Activated B cell treated with CpG ODN at 0.5 μM for 24 hours (primary cell): ENCODE measurements at regions not wholly inside any gene's neighbourhood (a gene's known extent, or its start where the extent isn't known, plus 50 kb on each side); places are given as distances from the start of the nearest gene placed in this dataset.

Source experiments
- ATAC-seq: fragments of 200-7000 bp; cut with Tn5 transposase; one replicate; pipeline ENCODE4 v1.10.0; 2021; ENCODE audit warnings: low read depth, mild to moderate bottlenecking, moderate library complexity
- CTCF ChIA-PET: fragments of 350-600 bp; sonication (Branson Sonifier 250); formaldehyde crosslinking; loops from one replicate; lab custom pipeline; 2021; ENCODE audit warnings: antibody characterized with exemption; lab: Charles Lee
- POLR2A ChIA-PET: fragments of 350-600 bp; sonication (Branson Sonifier 250); formaldehyde crosslinking; loops from one replicate; lab custom pipeline; 2021; ENCODE audit warnings: antibody characterized with exemption; lab: Charles Lee
- DNase-seq: peaks from one replicate; pipeline ENCODE4 v3.0.0; 2022
- H3K27ac Mint-ChIP-seq: one replicate; pipeline ENCODE4 v1.8.0; 2020; ENCODE audit warnings: mixed read lengths
- H3K27me3 Mint-ChIP-seq: one replicate; pipeline ENCODE4 v1.8.0; 2021; ENCODE audit warnings: mixed read lengths
- H3K36me3 Mint-ChIP-seq: one replicate; pipeline ENCODE4 v1.8.0; 2021; ENCODE audit warnings: low read depth, mixed read lengths
- H3K4me1 Mint-ChIP-seq: one replicate; pipeline ENCODE4 v1.8.0; 2021; ENCODE audit warnings: mixed read lengths
- H3K4me3 Mint-ChIP-seq: one replicate; pipeline ENCODE4 v1.8.0; 2020; ENCODE audit warnings: mild to moderate bottlenecking, mixed read lengths
- H3K9me3 Mint-ChIP-seq: one replicate; pipeline ENCODE4 v1.8.0; 2020; ENCODE audit warnings: mixed read lengths
- CTCF ChIP-seq: fragments of 200-600 bp; IDR thresholded peaks from one replicate; pipeline ENCODE4 v1.8.0; 2022; ENCODE audit warnings: antibody characterized with exemption, mild to moderate bottlenecking
- intact Hi-C: fragments of 100-400 bp; cut with micrococcal nuclease; formaldehyde crosslinking; loops from one replicate; pipeline ENCODE4 v1.15.1; 2024

- Mint-ChIP-seq H3K9me3 (peaks cover 3% of the 10 kb centered on the region), H3K36me3 (no peaks in the 10 kb centered on the region), H3K4me1 (peaks cover 5% of the 10 kb centered on the region), H3K27ac (no peak overlapping the region), H3K4me3 (no peak overlapping the region), H3K27me3 (peaks cover 8% of the 10 kb centered on the region)
- CTCF ChIA-PET, result no interaction called here
- TF ChIP-seq CTCF, result no peak
- POLR2A ChIA-PET, result no interaction called here
- intact Hi-C loops, result no loop called here
- ATAC-seq, result no peak
- DNase-seq, result no peak
Measured at GRCh38 chr13:29905845-29906244, 55.4 kb upstream of the UBL3 start.

GRCh38 chr13:29903996-29904395 is 53.6 kb upstream of the UBL3 start:
- H3K27ac Mint-ChIP-seq, result no peak overlapping the region
- H3K36me3 Mint-ChIP-seq, result no peaks in the 10 kb centered on the region
- ATAC-seq (no peak), DNase-seq (no peak)
- H3K27me3 Mint-ChIP-seq, result peaks cover 8% of the 10 kb centered on the region
- H3K4me3 Mint-ChIP-seq, result no peak overlapping the region
- ChIA-PET POLR2A (no interaction called here), CTCF (no interaction called here)
- TF ChIP-seq CTCF, result no peak
- peaks cover 5% of the 10 kb centered on the region for H3K4me1 Mint-ChIP-seq
- intact Hi-C loops, result no loop called here
- peaks cover 6% of the 10 kb centered on the region for H3K9me3 Mint-ChIP-seq

GRCh38 chr13:29903543-29903942 is 53.1 kb upstream of the UBL3 start:
- Mint-ChIP-seq H3K4me1 (peaks cover 5% of the 10 kb centered on the region), H3K4me3 (no peak overlapping the region), H3K9me3 (peaks cover 6% of the 10 kb centered on the region), H3K27ac (no peak overlapping the region), H3K27me3 (peaks cover 8% of the 10 kb centered on the region), H3K36me3 (no peaks in the 10 kb centered on the region)
- no peak for TF ChIP-seq CTCF
- intact Hi-C loops, result no loop called here
- ChIA-PET CTCF (interaction anchor here (0.6 kb wide), 1 partner anchor 1523 kb away, joined by 3 read pairs; no protein-coding TSS in a partner anchor), POLR2A (no interaction called here)
- ATAC-seq, result no peak
- DNase-seq, result no peak

GRCh38 chr13:29902632-29903305 is 52.4 kb upstream of the UBL3 start:
- Mint-ChIP-seq H3K4me3 (no peak overlapping the region), H3K27ac (no peak overlapping the region), H3K9me3 (peaks cover 6% of the 10 kb centered on the region), H3K36me3 (no peaks in the 10 kb centered on the region), H3K27me3 (peaks cover 8% of the 10 kb centered on the region), H3K4me1 (peaks cover 5% of the 10 kb centered on the region)
- DNase-seq, result no peak
- no peak for TF ChIP-seq CTCF
- CTCF ChIA-PET, result interaction anchor here (0.6 to 1.2 kb wide), 2 partner anchors 21 to 1523 kb away, joined by 3 to 5 read pairs; no protein-coding TSS in a partner anchor
- POLR2A ChIA-PET, result no interaction called here
- ATAC-seq, result no peak
- intact Hi-C loops, result no loop called here

GRCh38 chr13:29901710-29902631 is 51.6 kb upstream of the UBL3 start:
- no peak overlapping the region for H3K27ac Mint-ChIP-seq
- ChIA-PET CTCF (interaction anchor here (1.2 kb wide), 1 partner anchor 21 kb away, joined by 5 read pairs; no protein-coding TSS in a partner anchor), POLR2A (no interaction called here)
- H3K9me3 Mint-ChIP-seq, result peaks cover 6% of the 10 kb centered on the region
- no peak for TF ChIP-seq CTCF
- DNase-seq, result no peak
- H3K36me3 Mint-ChIP-seq, result no peaks in the 10 kb centered on the region
- H3K4me1 Mint-ChIP-seq, result peaks cover 5% of the 10 kb centered on the region
- H3K4me3 Mint-ChIP-seq, result no peak overlapping the region
- H3K27me3 Mint-ChIP-seq, result peaks cover 8% of the 10 kb centered on the region
- intact Hi-C loops, result no loop called here
- ATAC-seq, result no peak
